ENCODE measurements at regions not wholly inside any gene's neighbourhood (a gene's known extent, or its start where the extent isn't known, plus 50 kb on each side); places are given as distances from the start of the nearest gene placed in this dataset.

GRCh38 chr1:79688932-79689331 is 682.4 kb upstream of the ADGRL4 start:
- WGBS, 5 donors = 81 to 89% (median 82%) methylated on average over 2 of the region's 2 CpGs

DNA sequence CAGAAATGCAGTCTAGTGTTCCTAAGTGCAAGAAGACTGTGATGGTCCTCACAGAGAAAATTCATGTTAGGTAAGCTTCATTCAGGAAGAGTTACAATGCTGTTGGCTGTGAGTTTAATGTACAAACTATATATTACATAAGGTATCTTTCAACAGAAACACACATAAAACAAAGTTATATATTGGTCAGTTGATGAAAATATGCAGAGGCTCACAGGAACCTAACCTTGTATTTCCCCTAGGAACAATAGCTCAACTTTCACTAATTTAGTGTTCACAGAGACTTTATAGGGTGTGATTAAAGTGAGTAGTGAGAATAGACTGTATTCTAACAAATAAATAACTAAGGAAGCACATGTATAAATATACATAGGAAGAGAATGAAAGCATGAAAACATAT is 676.9 kb upstream of the ADGRL4 start:
- H3K4me1 ChIP-seq = no peaks in the 10 kb centered on the region
- peaks cover 0 to 44% (median 18%) of the 10 kb centered on the region in 8 donors for H3K9me3 ChIP-seq
- intact Hi-C loops (cut with DNase I; ENCODE audit: low total_unique reads) = no loop called here
- H3K27me3 ChIP-seq (replicated peaks in 1 of 7) = no peaks in the 10 kb centered on the region
- no peak overlapping the region for H3K27ac ChIP-seq
- H3K4me3 ChIP-seq = no peak overlapping the region
- TF ChIP-seq, protein P1, sequence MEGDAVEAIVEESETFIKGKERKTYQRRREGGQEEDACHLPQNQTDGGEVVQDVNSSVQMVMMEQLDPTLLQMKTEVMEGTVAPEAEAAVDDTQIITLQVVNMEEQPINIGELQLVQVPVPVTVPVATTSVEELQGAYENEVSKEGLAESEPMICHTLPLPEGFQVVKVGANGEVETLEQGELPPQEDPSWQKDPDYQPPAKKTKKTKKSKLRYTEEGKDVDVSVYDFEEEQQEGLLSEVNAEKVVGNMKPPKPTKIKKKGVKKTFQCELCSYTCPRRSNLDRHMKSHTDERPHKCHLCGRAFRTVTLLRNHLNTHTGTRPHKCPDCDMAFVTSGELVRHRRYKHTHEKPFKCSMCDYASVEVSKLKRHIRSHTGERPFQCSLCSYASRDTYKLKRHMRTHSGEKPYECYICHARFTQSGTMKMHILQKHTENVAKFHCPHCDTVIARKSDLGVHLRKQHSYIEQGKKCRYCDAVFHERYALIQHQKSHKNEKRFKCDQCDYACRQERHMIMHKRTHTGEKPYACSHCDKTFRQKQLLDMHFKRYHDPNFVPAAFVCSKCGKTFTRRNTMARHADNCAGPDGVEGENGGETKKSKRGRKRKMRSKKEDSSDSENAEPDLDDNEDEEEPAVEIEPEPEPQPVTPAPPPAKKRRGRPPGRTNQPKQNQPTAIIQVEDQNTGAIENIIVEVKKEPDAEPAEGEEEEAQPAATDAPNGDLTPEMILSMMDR (IDR thresholded peaks at IDR 0.05 in 8 of 11, conservative IDR thresholded peaks at IDR 0.05 in 3 of 11) = no peak
- TF ChIP-seq POLR2AphosphoS5 (IDR thresholded peaks at IDR 0.05) (no peak), POLR2A (IDR thresholded peaks at IDR 0.05) (no peak)
- no peaks in the 10 kb centered on the region for H3K36me3 ChIP-seq
- no peak for DNase-seq

More at GRCh38 chr1:79688932-79689331, 682.4 kb upstream of the ADGRL4 start:
- intact Hi-C loops (cut with DNase I; ENCODE audit: low total_unique reads) = no loop called here
- no peaks in the 10 kb centered on the region for H3K4me1 ChIP-seq
- H3K27ac ChIP-seq = no peak overlapping the region
- DNase-seq = no peak
- H3K9me3 ChIP-seq = peaks cover 0 to 12% (median 2%) of the 10 kb centered on the region in 8 donors
- no peak for TF ChIP-seq POLR2AphosphoS5 (IDR thresholded peaks at IDR 0.05)
- no peak for TF ChIP-seq POLR2A (IDR thresholded peaks at IDR 0.05)
- TF ChIP-seq, protein P1 (IDR thresholded peaks at IDR 0.05 in 8 of 11, conservative IDR thresholded peaks at IDR 0.05 in 3 of 11) = no peak
- H3K4me3 ChIP-seq = no peak overlapping the region
- H3K27me3 ChIP-seq (replicated peaks in 1 of 7) = no peaks in the 10 kb centered on the region
- H3K36me3 ChIP-seq = no peaks in the 10 kb centered on the region

DNA sequence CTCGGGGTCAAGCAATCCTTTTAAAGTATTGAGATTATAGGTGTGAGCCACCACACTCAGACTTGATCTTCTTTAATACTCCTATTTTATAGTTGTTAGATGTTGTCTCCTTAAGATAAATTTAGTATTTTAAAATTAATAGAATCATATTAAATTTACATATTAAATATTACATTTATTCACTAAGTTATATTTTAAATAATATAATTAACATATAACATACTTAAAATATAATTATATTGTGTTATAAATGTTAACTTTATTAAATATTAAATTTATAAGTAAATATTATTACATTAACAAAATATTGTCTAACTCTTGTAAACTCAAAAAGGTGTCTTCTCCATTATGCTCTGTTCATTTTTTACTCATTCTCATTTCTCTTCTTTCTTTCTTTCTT is 675.9 kb upstream of the ADGRL4 start:
- no peak for DNase-seq
- H3K4me1 ChIP-seq = no peaks in the 10 kb centered on the region
- WGBS, 5 donors = 83 to 92% (median 89%) methylated on average over 1 of the region's 1 CpG

GRCh38 chr1:79681382-79681781 is 674.9 kb upstream of the ADGRL4 start:
- H3K36me3 ChIP-seq = no peaks in the 10 kb centered on the region
- H3K9me3 ChIP-seq = peaks cover 0 to 51% (median 19%) of the 10 kb centered on the region in 8 donors
- no peak for DNase-seq
- H3K4me3 ChIP-seq = no peak overlapping the region
- intact Hi-C loops (cut with DNase I; ENCODE audit: low total_unique reads) = no loop called here
- no peak overlapping the region for H3K27ac ChIP-seq
- H3K4me1 ChIP-seq = no peaks in the 10 kb centered on the region
- H3K27me3 ChIP-seq (replicated peaks in 1 of 7) = no peaks in the 10 kb centered on the region
- TF ChIP-seq POLR2AphosphoS5 (IDR thresholded peaks at IDR 0.05) (no peak), POLR2A (IDR thresholded peaks at IDR 0.05) (no peak)
- TF ChIP-seq, protein P1 (IDR thresholded peaks at IDR 0.05 in 8 of 11, conservative IDR thresholded peaks at IDR 0.05 in 3 of 11) = no peak

More for the DNA sequence above, 675.9 kb upstream of the ADGRL4 start:
- Histone ChIP-seq H3K9me3 (peaks cover 0 to 48% (median 18%) of the 10 kb centered on the region in 8 donors), H3K27me3 (replicated peaks in 1 of 7) (no peaks in the 10 kb centered on the region), H3K27ac (no peak overlapping the region), H3K4me3 (no peak overlapping the region), H3K36me3 (no peaks in the 10 kb centered on the region)
- intact Hi-C loops (cut with DNase I; ENCODE audit: low total_unique reads) = no loop called here
- TF ChIP-seq, protein P1 (IDR thresholded peaks at IDR 0.05 in 8 of 11, conservative IDR thresholded peaks at IDR 0.05 in 3 of 11) = no peak
